Liver (tissue), 8 donors: ENCODE measurements at regions not wholly inside any gene's neighbourhood (a gene's known extent, or its start where the extent isn't known, plus 50 kb on each side); places are given as distances from the start of the nearest gene placed in this dataset.

Experiments used
- DNase-seq: peaks from one replicate; pipeline ENCODE4 v3.0.0-alpha.2; 2017; ENCODE audit warnings: low spot score
- H3K27ac ChIP-seq, 2 donors: one replicate each; pipeline ENCODE4 v1.7.0; 2013; ENCODE audit warnings: inconsistent platforms in 2 of 2, low read length in 2 of 2, control low read depth in 1 of 2, low read depth in 1 of 2, mild to moderate bottlenecking in 1 of 2
- H3K27me3 ChIP-seq, 4 donors: one replicate each; pipeline versions ENCODE4 v1.6.1 to v1.7.0; 2013; ENCODE audit warnings: low read length in 3 of 4, inconsistent platforms in 1 of 4, mild to moderate bottlenecking in 1 of 4, moderate library complexity in 1 of 4; ENCODE audit not compliant: control insufficient read depth in 4 of 4, insufficient read depth in 4 of 4
- H3K36me3 ChIP-seq, 4 donors: one replicate each; pipeline versions ENCODE4 v1.6.1 to v1.7.0; 2013; ENCODE audit warnings: low read length in 3 of 4, mild to moderate bottlenecking in 3 of 4, low read depth in 1 of 4, moderate library complexity in 1 of 4; ENCODE audit not compliant: control insufficient read depth in 4 of 4, insufficient read depth in 3 of 4
- H3K4me1 ChIP-seq, 4 donors: one replicate each; pipeline versions ENCODE4 v1.6.1 to v1.7.0; 2013; ENCODE audit warnings: low read length in 3 of 4, mild to moderate bottlenecking in 3 of 4, moderate library complexity in 1 of 4; ENCODE audit not compliant: control insufficient read depth in 4 of 4, insufficient read depth in 4 of 4
- H3K4me3 ChIP-seq, 3 donors: one replicate each; pipeline versions ENCODE4 v1.6.1 to v1.7.0; 2013; ENCODE audit warnings: low read length in 3 of 3, control low read depth in 1 of 3, low read depth in 1 of 3, mild to moderate bottlenecking in 1 of 3
- H3K9ac ChIP-seq, 2 donors: one replicate each; pipeline ENCODE4 v1.7.0; 2013; ENCODE audit warnings: low read length in 2 of 2, mild to moderate bottlenecking in 2 of 2, moderate library complexity in 2 of 2, control low read depth in 1 of 2, low read depth in 1 of 2
- H3K9me3 ChIP-seq, 4 donors: one replicate each; pipeline versions ENCODE4 v1.6.1 to v1.7.0; 2013; ENCODE audit warnings: low read length in 3 of 4; ENCODE audit not compliant: control insufficient read depth in 4 of 4
- ATF3 ChIP-seq: IDR thresholded peaks from 2 replicates; pipeline ENCODE4 v1.6.1; 2016; ENCODE audit warnings: antibody characterized with exemption
- CTCF ChIP-seq: fragments of 150-350 bp; IDR thresholded peaks from 2 replicates; pipeline ENCODE4 v1.5.1; 2017; ENCODE audit warnings: improper control_type of control experiment, low read depth, low read length; ENCODE audit not compliant: missing input control
- EGR1 ChIP-seq, 2 donors: IDR thresholded peaks; 2 replicates each; pipeline ENCODE4 v1.6.1; 2016 to 2018; ENCODE audit warnings: antibody characterized with exemption in 2 of 2, low read depth in 2 of 2
- FOXA1 ChIP-seq: IDR thresholded peaks from 2 replicates; pipeline ENCODE4 v1.6.1; 2016; ENCODE audit warnings: antibody characterized with exemption
- FOXA2 ChIP-seq: IDR thresholded peaks from 2 replicates; pipeline ENCODE4 v1.6.1; 2016; ENCODE audit warnings: antibody characterized with exemption
- GABPA ChIP-seq, 2 donors: IDR thresholded peaks in 1 of 2; conservative IDR thresholded peaks in 1 of 2; 2 replicates each; pipeline ENCODE4 v1.6.1; 2016; ENCODE audit warnings: antibody characterized with exemption in 2 of 2, mild to moderate bottlenecking in 1 of 2, moderate library complexity in 1 of 2
- HNF4A ChIP-seq, 2 donors: conservative IDR thresholded peaks; 2 replicates each; pipeline ENCODE4 v1.6.1; 2016; ENCODE audit warnings: antibody characterized with exemption in 2 of 2, mild to moderate bottlenecking in 2 of 2
- HNF4G ChIP-seq: IDR thresholded peaks from 2 replicates; pipeline ENCODE4 v1.6.1; 2016; ENCODE audit warnings: antibody characterized with exemption
- JUND ChIP-seq, 2 donors: IDR thresholded peaks; 2 replicates each; pipeline ENCODE4 v1.6.1; 2016; ENCODE audit warnings: antibody characterized with exemption in 2 of 2
- MAX ChIP-seq: IDR thresholded peaks from 2 replicates; pipeline ENCODE4 v1.6.1; 2016; ENCODE audit warnings: antibody characterized with exemption
- NR2F2 ChIP-seq: IDR thresholded peaks from 2 replicates; pipeline ENCODE4 v1.6.1; 2016; ENCODE audit warnings: antibody characterized with exemption
- RAD21 ChIP-seq, 2 donors: IDR thresholded peaks; 2 replicates each; pipeline ENCODE4 v1.6.1; 2016; ENCODE audit warnings: antibody characterized with exemption in 2 of 2, mild to moderate bottlenecking in 2 of 2
- REST ChIP-seq: IDR thresholded peaks from 2 replicates; pipeline ENCODE4 v1.6.1; 2016; ENCODE audit warnings: antibody characterized with exemption, mild to moderate bottlenecking
- RXRA ChIP-seq, 2 donors: IDR thresholded peaks; 2 replicates each; pipeline ENCODE4 v1.6.1; 2017 to 2018; ENCODE audit warnings: antibody characterized with exemption in 2 of 2, mild to moderate bottlenecking in 1 of 2
- SP1 ChIP-seq: IDR thresholded peaks from 2 replicates; pipeline ENCODE4 v1.6.1; 2018; ENCODE audit warnings: antibody characterized with exemption, mild to moderate bottlenecking
- TAF1 ChIP-seq: conservative IDR thresholded peaks from 2 replicates; pipeline ENCODE4 v1.6.1; 2016; ENCODE audit warnings: antibody characterized with exemption, mild to moderate bottlenecking
- YY1 ChIP-seq: IDR thresholded peaks from 2 replicates; pipeline ENCODE4 v1.6.1; 2016; ENCODE audit warnings: antibody characterized with exemption, mild to moderate bottlenecking
- ZBTB33 ChIP-seq: IDR thresholded peaks from 2 replicates; pipeline ENCODE4 v1.6.1; 2016; ENCODE audit warnings: antibody characterized with exemption
- WGBS: extraction: QIAGEN DNeasy Blood & Tissue Kit; methylation state at CpG from one replicate; pipeline ENCODE4 v1.1.7; 2013; 5-methylcytosine and 5-hydroxymethylcytosine counted together
- donor health status: healthy.
- donor health status: healthy.
- donor health status: healthy.
- donor health status: healthy.
- donor health status: healthy.

GRCh38 chr6:73983367-73983766 lies 287.4 kb downstream of the CD109 start (continued):
- TF ChIP-seq YY1: no peak

GRCh38 chr6:73980096-73980495 lies 284.1 kb downstream of the CD109 start:
- no peaks in the 10 kb centered on the region for H3K4me1 ChIP-seq
- no peak overlapping the region for H3K4me3 ChIP-seq
- no peaks in the 10 kb centered on the region for H3K36me3 ChIP-seq
- peaks cover 0 to 6% (median 0%) of the 10 kb centered on the region in 4 donors for H3K9me3 ChIP-seq
- no peaks in the 10 kb centered on the region for H3K27me3 ChIP-seq
- DNase-seq: no peak
- no peak overlapping the region for H3K9ac ChIP-seq
- TF ChIP-seq EGR1 (IDR thresholded peaks at IDR 0.05; ENCODE audit: low read depth in 2 of 2): no peak
- TF ChIP-seq HNF4A (conservative IDR thresholded peaks at IDR 0.05): no peak
- no peak for TF ChIP-seq FOXA1
- TF ChIP-seq ZBTB33: no peak
- no peak for TF ChIP-seq HNF4G
- no peak for TF ChIP-seq JUND (IDR thresholded peaks at IDR 0.05)
- TF ChIP-seq FOXA2: no peak
- no peak for TF ChIP-seq RAD21 (IDR thresholded peaks at IDR 0.05)
- TF ChIP-seq TAF1: no peak
- no peak for TF ChIP-seq RXRA (IDR thresholded peaks at IDR 0.05)
- TF ChIP-seq MAX: no peak
- no peak for TF ChIP-seq YY1
- TF ChIP-seq GABPA (IDR thresholded peaks at IDR 0.05 in 1 of 2, conservative IDR thresholded peaks at IDR 0.05 in 1 of 2): no peak
- no peak for TF ChIP-seq CTCF
- TF ChIP-seq REST: no peak
- no peak overlapping the region for H3K27ac ChIP-seq

GRCh38 chr6:73978330-73978729 lies 282.3 kb downstream of the CD109 start:
- Histone ChIP-seq H3K27me3 (no peaks in the 10 kb centered on the region), H3K4me1 (no peaks in the 10 kb centered on the region), H3K9me3 (peaks cover 0 to 6% (median 0%) of the 10 kb centered on the region in 4 donors), H3K9ac (no peak overlapping the region), H3K27ac (no peak overlapping the region), H3K36me3 (no peaks in the 10 kb centered on the region), H3K4me3 (no peak overlapping the region)
- WGBS: 59% methylated on average over 2 of the region's 2 CpGs
- no peak for DNase-seq
- TF ChIP-seq SP1: no peak
- TF ChIP-seq YY1: no peak
- TF ChIP-seq JUND (IDR thresholded peaks at IDR 0.05): no peak
- TF ChIP-seq RXRA (IDR thresholded peaks at IDR 0.05): no peak
- TF ChIP-seq ATF3: no peak
- no peak for TF ChIP-seq HNF4A (conservative IDR thresholded peaks at IDR 0.05)
- TF ChIP-seq TAF1: no peak
- no peak for TF ChIP-seq FOXA2
- TF ChIP-seq MAX: no peak
- no peak for TF ChIP-seq NR2F2
- TF ChIP-seq REST: no peak
